ENCODE measurements at regions not wholly inside any gene's neighbourhood (a gene's known extent, or its start where the extent isn't known, plus 50 kb on each side); places are given as distances from the start of the nearest gene placed in this dataset.

DNA sequence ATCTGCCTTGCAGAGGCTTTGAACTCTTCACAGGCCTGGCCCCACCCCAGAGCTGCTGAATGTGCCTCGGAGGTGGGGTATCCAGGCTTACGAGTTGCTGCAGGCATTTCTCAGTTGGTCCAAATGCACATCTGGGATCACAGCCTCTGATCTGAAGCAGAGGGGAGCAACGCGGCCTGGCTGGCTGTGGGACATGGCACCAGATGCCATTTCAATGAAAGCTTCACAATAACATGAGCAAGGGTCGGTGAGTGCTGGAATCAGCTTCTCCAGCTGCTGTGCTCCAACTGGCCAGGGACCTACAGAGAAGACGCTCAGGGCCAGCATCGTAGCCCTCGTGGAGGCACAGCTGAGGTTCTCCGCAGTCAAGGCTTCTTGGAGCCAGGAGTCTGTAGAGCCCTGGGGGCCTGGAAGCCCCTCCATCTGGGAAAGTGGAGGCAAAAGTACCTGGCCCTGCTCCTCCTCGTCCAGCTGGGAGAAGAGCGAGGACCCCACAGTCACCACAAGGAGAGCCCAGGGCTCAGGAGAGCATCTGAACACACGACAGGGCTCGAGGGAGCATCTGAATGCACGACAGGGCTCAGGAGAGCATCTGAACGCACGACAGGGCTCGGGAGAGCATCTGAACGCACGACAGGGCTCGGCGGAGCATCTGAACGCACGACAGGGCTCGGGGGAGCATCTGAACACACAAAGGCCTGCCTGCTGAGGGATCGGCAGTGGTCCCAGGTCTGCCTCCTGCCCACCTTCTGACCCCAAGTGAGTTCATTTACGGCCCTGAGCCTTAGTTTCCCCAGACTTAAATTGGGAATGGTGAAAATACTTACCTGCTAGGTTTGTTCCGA, 165.2 kb downstream of the DLL1 start:
- TF ChIP-seq, protein P1, sequence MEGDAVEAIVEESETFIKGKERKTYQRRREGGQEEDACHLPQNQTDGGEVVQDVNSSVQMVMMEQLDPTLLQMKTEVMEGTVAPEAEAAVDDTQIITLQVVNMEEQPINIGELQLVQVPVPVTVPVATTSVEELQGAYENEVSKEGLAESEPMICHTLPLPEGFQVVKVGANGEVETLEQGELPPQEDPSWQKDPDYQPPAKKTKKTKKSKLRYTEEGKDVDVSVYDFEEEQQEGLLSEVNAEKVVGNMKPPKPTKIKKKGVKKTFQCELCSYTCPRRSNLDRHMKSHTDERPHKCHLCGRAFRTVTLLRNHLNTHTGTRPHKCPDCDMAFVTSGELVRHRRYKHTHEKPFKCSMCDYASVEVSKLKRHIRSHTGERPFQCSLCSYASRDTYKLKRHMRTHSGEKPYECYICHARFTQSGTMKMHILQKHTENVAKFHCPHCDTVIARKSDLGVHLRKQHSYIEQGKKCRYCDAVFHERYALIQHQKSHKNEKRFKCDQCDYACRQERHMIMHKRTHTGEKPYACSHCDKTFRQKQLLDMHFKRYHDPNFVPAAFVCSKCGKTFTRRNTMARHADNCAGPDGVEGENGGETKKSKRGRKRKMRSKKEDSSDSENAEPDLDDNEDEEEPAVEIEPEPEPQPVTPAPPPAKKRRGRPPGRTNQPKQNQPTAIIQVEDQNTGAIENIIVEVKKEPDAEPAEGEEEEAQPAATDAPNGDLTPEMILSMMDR (IDR thresholded peaks at IDR 0.05) = no peak
- no peak for TF ChIP-seq POLR2A (IDR thresholded peaks at IDR 0.05)
